H1 (cell line): ENCODE measurements at regions not wholly inside any gene's neighbourhood (a gene's known extent, or its start where the extent isn't known, plus 50 kb on each side); places are given as distances from the start of the nearest gene placed in this dataset.
"Not testable (repeated sequence)": the region's sequence is repeated elsewhere in the genome, so short reads cannot be mapped to it uniquely, and the experiment has no call there.

ENCODE experiments used
- NRF1 ChIP-seq: IDR thresholded peaks from 2 replicates; pipeline ENCODE4 v1.6.1; 2011; ENCODE audit warnings: mild to moderate bottlenecking, low read depth, low read length, improper control_type of control experiment
- POLR2A ChIP-seq, 2 experiments: IDR thresholded peaks; 1 replicate in 1 of 2; 2 replicates in 1 of 2; pipeline ENCODE4 v1.6.1; 2011; ENCODE audit warnings: low read depth in 2 of 2, low read length in 2 of 2, mild to moderate bottlenecking in 2 of 2; ENCODE audit errors: control extremely low read depth in 1 of 2
- SRF ChIP-seq: IDR thresholded peaks from 2 replicates; pipeline ENCODE4 v1.6.1; 2011; ENCODE audit warnings: mild to moderate bottlenecking, low read depth, low read length, moderate library complexity

- not testable (repeated sequence) for TF ChIP-seq NRF1; SRF; POLR2A (IDR thresholded peaks at IDR 0.05; ENCODE audit: control extremely low read depth in 1 of 2, low read depth in 2 of 2, low read length in 2 of 2)
Observed at GRCh38 chr11:96861722-96862121, 471.9 kb downstream of the JRKL start.
